WERI-Rb-1 (cell line): ENCODE measurements at regions not wholly inside any gene's neighbourhood (a gene's known extent, or its start where the extent isn't known, plus 50 kb on each side); places are given as distances from the start of the nearest gene placed in this dataset.

Source experiments
- DNase-seq: peaks from one replicate; pipeline ENCODE4 v3.0.0-alpha.2; 2020
- H3K27ac ChIP-seq: fragments of 250-450 bp; sonication (Bioruptor Pico); 2 replicates; pipeline ENCODE4 v1.5.1; 2020; ENCODE audit warnings: mild to moderate bottlenecking, moderate library complexity
- H3K27me3 ChIP-seq: fragments of 250-450 bp; sonication (Bioruptor Pico); 2 replicates; pipeline ENCODE4 v1.5.1; 2021; ENCODE audit warnings: mild to moderate bottlenecking, low read depth, moderate library complexity; ENCODE audit not compliant: insufficient read depth, severe bottlenecking
- H3K36me3 ChIP-seq: fragments of 250-450 bp; sonication (Bioruptor Pico); 2 replicates; pipeline ENCODE4 v1.5.1; 2020; ENCODE audit warnings: mild to moderate bottlenecking, moderate library complexity
- H3K4me3 ChIP-seq: 2 replicates; pipeline ENCODE4 v1.5.1; 2011; ENCODE audit warnings: low read depth, mild to moderate bottlenecking, control low read depth, low read length
- H3K9me3 ChIP-seq: fragments of 250-450 bp; sonication (Bioruptor Pico); 2 replicates; pipeline ENCODE4 v1.5.1; 2021; ENCODE audit warnings: mild to moderate bottlenecking, moderate library complexity; ENCODE audit not compliant: severe bottlenecking
- TF ChIP-seq, protein P1 (sequence below): IDR thresholded peaks from 2 replicates; pipeline ENCODE4 v1.5.1; 2011; ENCODE audit warnings: low read depth, mild to moderate bottlenecking, control low read depth, inconsistent platforms, low read length

DNA sequence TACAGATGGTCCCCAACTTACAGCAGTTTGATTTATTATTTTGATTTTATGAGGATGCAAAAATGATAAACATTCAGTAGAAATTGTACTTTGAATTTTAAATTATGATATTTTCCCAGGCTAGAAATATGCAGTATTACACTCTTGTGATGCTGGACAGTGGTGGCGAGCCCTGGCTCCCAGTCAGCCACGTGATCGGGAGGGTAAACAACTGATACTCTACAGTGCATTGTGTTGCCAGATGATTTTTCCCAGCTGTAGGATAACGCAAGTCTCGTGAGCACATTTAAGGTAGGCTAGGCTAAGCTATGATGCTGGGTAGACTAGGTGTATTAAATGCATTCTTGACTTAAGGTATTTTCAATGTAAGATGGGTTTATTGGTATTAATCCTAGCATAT is 865.2 kb downstream of the SORCS3 start:
- no peak for DNase-seq
- no peaks in the 10 kb centered on the region for H3K36me3 ChIP-seq
- TF ChIP-seq, protein P1, sequence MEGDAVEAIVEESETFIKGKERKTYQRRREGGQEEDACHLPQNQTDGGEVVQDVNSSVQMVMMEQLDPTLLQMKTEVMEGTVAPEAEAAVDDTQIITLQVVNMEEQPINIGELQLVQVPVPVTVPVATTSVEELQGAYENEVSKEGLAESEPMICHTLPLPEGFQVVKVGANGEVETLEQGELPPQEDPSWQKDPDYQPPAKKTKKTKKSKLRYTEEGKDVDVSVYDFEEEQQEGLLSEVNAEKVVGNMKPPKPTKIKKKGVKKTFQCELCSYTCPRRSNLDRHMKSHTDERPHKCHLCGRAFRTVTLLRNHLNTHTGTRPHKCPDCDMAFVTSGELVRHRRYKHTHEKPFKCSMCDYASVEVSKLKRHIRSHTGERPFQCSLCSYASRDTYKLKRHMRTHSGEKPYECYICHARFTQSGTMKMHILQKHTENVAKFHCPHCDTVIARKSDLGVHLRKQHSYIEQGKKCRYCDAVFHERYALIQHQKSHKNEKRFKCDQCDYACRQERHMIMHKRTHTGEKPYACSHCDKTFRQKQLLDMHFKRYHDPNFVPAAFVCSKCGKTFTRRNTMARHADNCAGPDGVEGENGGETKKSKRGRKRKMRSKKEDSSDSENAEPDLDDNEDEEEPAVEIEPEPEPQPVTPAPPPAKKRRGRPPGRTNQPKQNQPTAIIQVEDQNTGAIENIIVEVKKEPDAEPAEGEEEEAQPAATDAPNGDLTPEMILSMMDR: no peak
- H3K4me3 ChIP-seq: no peak overlapping the region
- no peak overlapping the region for H3K27ac ChIP-seq
- no peaks in the 10 kb centered on the region for H3K9me3 ChIP-seq
- H3K27me3 ChIP-seq: no peaks in the 10 kb centered on the region

DNA sequence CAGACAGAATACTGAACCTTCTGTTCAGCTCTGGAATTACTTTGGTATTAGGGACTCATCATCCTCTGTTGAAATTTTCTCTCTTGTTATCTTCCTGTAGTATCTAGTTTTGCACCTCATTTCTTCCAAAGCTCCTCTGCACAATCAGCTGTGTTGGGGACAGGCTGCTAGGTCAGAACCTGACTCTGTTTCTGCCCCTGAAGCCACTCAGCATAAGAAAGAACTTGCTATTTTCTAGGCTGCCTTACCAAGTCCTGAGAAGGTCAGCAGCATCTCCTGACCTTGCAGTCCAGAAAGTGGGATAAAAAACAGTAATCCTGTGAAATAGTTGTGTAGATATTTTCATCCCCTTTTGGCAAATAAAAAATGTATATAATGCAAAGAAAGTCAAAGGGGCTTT is 862.6 kb downstream of the SORCS3 start:
- no peaks in the 10 kb centered on the region for H3K36me3 ChIP-seq
- no peaks in the 10 kb centered on the region for H3K27me3 ChIP-seq
- TF ChIP-seq, protein P1: no peak
- H3K4me3 ChIP-seq: no peak overlapping the region
- no peaks in the 10 kb centered on the region for H3K9me3 ChIP-seq
- no peak for DNase-seq
- no peak overlapping the region for H3K27ac ChIP-seq

DNA sequence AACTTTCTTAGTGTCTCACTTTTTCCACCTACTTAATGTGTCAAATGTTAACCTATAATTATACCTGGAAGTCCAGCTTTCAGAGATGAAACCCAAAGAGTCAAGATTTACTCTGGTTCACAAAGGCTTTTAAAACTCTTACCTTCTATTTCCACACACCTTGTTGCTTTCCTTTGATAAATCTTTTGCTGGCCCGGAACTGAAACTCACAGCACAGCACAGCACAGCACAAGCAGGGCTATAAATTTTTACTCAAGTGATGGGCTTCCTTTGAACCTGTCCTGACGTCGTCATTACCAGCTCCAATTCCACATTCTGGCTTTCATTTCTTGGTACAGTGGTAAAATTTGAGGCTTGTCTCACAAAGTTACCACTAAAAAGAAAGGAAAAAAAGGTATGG is 861.0 kb downstream of the SORCS3 start:
- Histone ChIP-seq H3K9me3 (no peaks in the 10 kb centered on the region), H3K36me3 (no peaks in the 10 kb centered on the region), H3K27me3 (no peaks in the 10 kb centered on the region), H3K4me3 (no peak overlapping the region), H3K27ac (no peak overlapping the region)
- TF ChIP-seq, protein P1: no peak
- DNase-seq: no peak

DNA sequence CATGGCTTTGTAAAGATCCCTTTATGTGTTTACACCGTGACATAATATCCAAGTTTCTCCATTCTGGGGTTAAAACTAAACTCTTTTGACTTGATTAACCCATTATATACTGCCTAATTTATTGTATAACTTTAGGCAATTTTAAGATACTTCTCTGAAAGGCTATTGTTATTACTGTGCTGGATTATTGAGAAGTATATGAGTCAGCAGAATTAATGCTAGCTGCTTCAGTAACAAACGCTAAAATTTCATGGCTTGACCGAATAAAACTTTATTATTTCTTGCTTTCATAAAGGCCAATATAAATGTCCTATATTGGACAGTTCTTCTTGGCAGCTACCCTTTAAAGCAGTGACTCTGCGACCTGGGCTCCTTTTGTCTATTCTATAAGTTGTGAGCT is 853.9 kb downstream of the SORCS3 start:
- no peaks in the 10 kb centered on the region for H3K27me3 ChIP-seq
- H3K27ac ChIP-seq: no peak overlapping the region
- H3K4me3 ChIP-seq: no peak overlapping the region
- H3K36me3 ChIP-seq: no peaks in the 10 kb centered on the region
- no peak for DNase-seq
- TF ChIP-seq, protein P1: no peak
- no peaks in the 10 kb centered on the region for H3K9me3 ChIP-seq

DNA sequence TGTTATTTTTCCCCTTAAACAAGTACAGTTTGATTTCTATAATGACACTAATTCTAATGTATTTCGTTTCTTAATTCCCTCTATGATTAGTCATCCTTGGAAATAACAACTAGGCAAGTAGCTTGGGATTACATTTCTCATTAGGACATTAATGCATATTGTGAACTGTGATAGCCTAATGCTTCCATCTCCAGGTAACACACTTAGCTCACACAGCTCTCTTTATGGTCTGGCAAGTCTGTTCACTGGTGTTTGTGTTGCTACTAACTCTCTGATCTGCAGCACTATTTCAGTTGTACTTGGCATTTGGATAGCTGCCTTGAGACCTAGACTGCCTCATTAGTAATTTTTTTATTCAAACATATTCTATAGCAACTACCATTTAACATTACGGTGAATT is 853.2 kb downstream of the SORCS3 start:
- Histone ChIP-seq H3K27me3 (no peaks in the 10 kb centered on the region), H3K9me3 (no peaks in the 10 kb centered on the region), H3K4me3 (no peak overlapping the region), H3K36me3 (no peaks in the 10 kb centered on the region), H3K27ac (no peak overlapping the region)
- TF ChIP-seq, protein P1: no peak
- DNase-seq: no peak

DNA sequence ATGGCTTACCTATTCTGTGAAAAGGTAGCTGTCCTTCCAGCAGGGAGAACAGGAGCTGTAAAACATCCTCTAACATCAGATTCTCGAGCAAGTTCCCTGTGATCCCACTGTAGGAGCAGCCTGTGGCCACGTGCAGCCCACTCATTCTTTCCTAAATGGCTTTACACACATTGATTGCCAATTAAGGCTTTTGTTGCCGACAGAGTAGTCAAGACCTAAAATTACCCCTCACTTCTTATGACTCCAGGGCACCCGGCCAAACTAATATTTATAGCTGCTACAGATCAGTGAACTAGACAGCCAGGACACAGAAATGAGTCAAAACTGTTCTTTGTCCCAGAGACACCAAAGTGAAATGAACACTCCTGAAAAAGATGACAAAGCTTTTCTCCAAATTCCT is 832.1 kb downstream of the SORCS3 start:
- Histone ChIP-seq H3K36me3 (no peaks in the 10 kb centered on the region), H3K27me3 (no peaks in the 10 kb centered on the region), H3K9me3 (no peaks in the 10 kb centered on the region), H3K27ac (no peak overlapping the region), H3K4me3 (no peak overlapping the region)
- TF ChIP-seq, protein P1: no peak
- DNase-seq: no peak
